Adrenal gland (tissue), 5 donors: ENCODE measurements at regions not wholly inside any gene's neighbourhood (a gene's known extent, or its start where the extent isn't known, plus 50 kb on each side); places are given as distances from the start of the nearest gene placed in this dataset.

ENCODE experiments used
- CTCF ChIP-seq, 6 experiments: fragments of 450-650 bp in 4 of 6; fragments of 200-600 bp in 2 of 6; sonication (generic) in 1 of 6; IDR thresholded peaks; 1 replicate in 5 of 6; 2 replicates in 1 of 6; pipeline versions ENCODE4 v1.5.1 to v1.8.0; 2016 to 2021; ENCODE audit warnings: antibody characterized with exemption in 6 of 6, mild to moderate bottlenecking in 2 of 6, moderate library complexity in 1 of 6
- POLR2A ChIP-seq, 2 donors: fragments of 450-650 bp; IDR thresholded peaks; one replicate each; pipeline ENCODE4 v1.6.1; 2017; ENCODE audit warnings: antibody characterized with exemption in 2 of 2, mild to moderate bottlenecking in 2 of 2, moderate library complexity in 1 of 2
- donor health status: DM: no; HTN: no; CAD: no.

GRCh38 chr18:47403949-47404348 lies 152.5 kb upstream of the SKOR2 start:
- TF ChIP-seq CTCF (IDR thresholded peaks at IDR 0.05) (no peak), POLR2A (IDR thresholded peaks at IDR 0.05) (no peak)
